Keratinocyte (primary cell): ENCODE measurements at regions not wholly inside any gene's neighbourhood (a gene's known extent, or its start where the extent isn't known, plus 50 kb on each side); places are given as distances from the start of the nearest gene placed in this dataset.

ENCODE experiments used
- DNase-seq: peaks from one replicate; pipeline ENCODE4 v3.0.0-alpha.2; 2011; ENCODE audit warnings: low read depth, missing footprints, low spot score
- FAIRE-seq: peaks from 2 replicates; lab custom pipeline; 2011; peaks lifted over from hg19 to GRCh38; lab: Jason Lieb, UNC
- H2AFZ ChIP-seq: 2 replicates; pipeline ENCODE4 v1.6.0; 2012; ENCODE audit warnings: low read length, control low read depth, inconsistent platforms; ENCODE audit not compliant: control insufficient read depth
- H3K27ac ChIP-seq: 2 replicates; pipeline ENCODE4 v1.5.1; 2011; ENCODE audit warnings: low read length; ENCODE audit not compliant: control insufficient read depth, insufficient read depth
- H3K27me3 ChIP-seq: 3 replicates; pipeline ENCODE4 v1.6.0; 2011; ENCODE audit warnings: low read length; ENCODE audit not compliant: control insufficient read depth, insufficient read depth; ENCODE audit errors: extremely low read depth
- H3K36me3 ChIP-seq, 2 experiments: 2 replicates in 1 of 2; 3 replicates in 1 of 2; pipeline ENCODE4 v1.5.1; 2011; ENCODE audit warnings: low read length in 2 of 2, mild to moderate bottlenecking in 1 of 2; ENCODE audit not compliant: control insufficient read depth in 2 of 2, insufficient read depth in 2 of 2; ENCODE audit errors: extremely low read depth in 1 of 2
- H3K4me1 ChIP-seq: 3 replicates; pipeline ENCODE4 v1.5.1; 2011; ENCODE audit warnings: low read length; ENCODE audit not compliant: control insufficient read depth, insufficient read depth; ENCODE audit errors: extremely low read depth
- H3K4me2 ChIP-seq: 3 replicates; pipeline ENCODE4 v1.6.0; 2011; ENCODE audit warnings: low read depth, low read length; ENCODE audit not compliant: control insufficient read depth, insufficient read depth; ENCODE audit errors: extremely low read depth
- H3K4me3 ChIP-seq, 3 experiments: fragments of 200-600 bp in 1 of 3; sonication (generic) in 1 of 3; 2 replicates in 2 of 3; 3 replicates in 1 of 3; pipeline ENCODE4 v1.5.1; 2011 to 2016; ENCODE audit warnings: low read length in 3 of 3, mild to moderate bottlenecking in 3 of 3, control low read depth in 2 of 3, inconsistent platforms in 1 of 3, low read depth in 1 of 3, mixed read lengths in 1 of 3, mixed run types in 1 of 3, moderate library complexity in 1 of 3; ENCODE audit not compliant: control insufficient read depth in 2 of 3, insufficient read depth in 2 of 3; ENCODE audit errors: extremely low read depth in 1 of 3
- H3K79me2 ChIP-seq: 2 replicates; pipeline ENCODE4 v1.6.0; 2012; ENCODE audit warnings: low read length; ENCODE audit not compliant: control insufficient read depth, insufficient read depth
- H3K9ac ChIP-seq: 3 replicates; pipeline ENCODE4 v1.6.0; 2011; ENCODE audit warnings: low read length; ENCODE audit not compliant: control insufficient read depth, insufficient read depth; ENCODE audit errors: extremely low read depth
- H3K9me1 ChIP-seq: 3 replicates; pipeline ENCODE4 v1.6.0; 2011; ENCODE audit warnings: low read length; ENCODE audit not compliant: control insufficient read depth, insufficient read depth; ENCODE audit errors: extremely low read depth
- H3K9me3 ChIP-seq: 2 replicates; pipeline ENCODE4 v1.5.1; 2012; ENCODE audit warnings: low read depth, low read length; ENCODE audit not compliant: control insufficient read depth
- H4K20me1 ChIP-seq: 3 replicates; pipeline ENCODE4 v1.6.0; 2011; ENCODE audit warnings: low read length; ENCODE audit not compliant: control insufficient read depth, insufficient read depth; ENCODE audit errors: extremely low read depth
- EZH2 ChIP-seq: IDR thresholded peaks from one replicate; pipeline ENCODE4 v1.6.1; 2012; ENCODE audit warnings: inconsistent platforms, mild to moderate bottlenecking, low read length, moderate library complexity
- dilution Hi-C: fragments of 300-500 bp; cut with MboI; formaldehyde crosslinking; loops from one replicate; pipeline ENCODE4 v1.7.0; 2020; ENCODE audit warnings: low sequenced_read_pairs; ENCODE audit not compliant: extremely low pct_ligation_motif_present
- TF ChIP-seq, protein P1 (sequence below), 3 experiments: IDR thresholded peaks in 1 of 3; conservative IDR thresholded peaks in 1 of 3; optimal IDR thresholded peaks in 1 of 3; 2 replicates in 2 of 3; 3 replicates in 1 of 3; pipeline versions ENCODE3 to v1.5.1; 2011; ENCODE audit warnings: low read length in 3 of 3, mild to moderate bottlenecking in 3 of 3, moderate library complexity in 2 of 3, control low read depth in 1 of 3, inconsistent platforms in 1 of 3; ENCODE audit not compliant: insufficient read depth in 2 of 3; ENCODE audit errors: extremely low read depth in 1 of 3

DNA sequence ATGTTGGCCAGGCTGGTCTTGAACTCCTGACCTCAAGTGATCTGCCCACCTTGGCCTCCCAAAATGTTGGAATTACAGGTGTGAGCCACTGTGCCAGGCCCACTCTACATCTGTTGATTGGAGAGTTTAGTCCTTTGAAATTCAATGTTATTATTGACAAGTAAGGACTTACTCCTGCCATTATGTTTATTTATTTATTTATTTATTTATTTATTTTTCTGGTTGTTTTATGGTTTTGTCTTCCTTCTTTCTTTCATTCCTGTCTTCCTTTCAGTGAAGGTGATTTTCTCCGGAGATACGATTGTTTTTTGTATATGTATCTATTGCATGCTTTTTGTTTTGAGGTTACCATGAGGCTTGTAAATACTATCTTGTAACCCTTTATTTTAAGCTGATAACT, 602.6 kb downstream of the EPM2A start:
- Histone ChIP-seq H3K79me2 (no peaks in the 10 kb centered on the region), H3K9me3 (no peaks in the 10 kb centered on the region), H4K20me1 (no peaks in the 10 kb centered on the region), H3K9ac (no peak overlapping the region), H3K4me2 (no peak overlapping the region), H3K9me1 (no peaks in the 10 kb centered on the region), H3K36me3 (no peaks in the 10 kb centered on the region), H3K27ac (no peak overlapping the region), H2AFZ (no peak overlapping the region), H3K27me3 (no peaks in the 10 kb centered on the region), H3K4me1 (no peaks in the 10 kb centered on the region), H3K4me3 (no peak overlapping the region)
- no peak for FAIRE-seq
- no peak for DNase-seq
- TF ChIP-seq EZH2 = no peak
- dilution Hi-C loops = no loop called here

DNA sequence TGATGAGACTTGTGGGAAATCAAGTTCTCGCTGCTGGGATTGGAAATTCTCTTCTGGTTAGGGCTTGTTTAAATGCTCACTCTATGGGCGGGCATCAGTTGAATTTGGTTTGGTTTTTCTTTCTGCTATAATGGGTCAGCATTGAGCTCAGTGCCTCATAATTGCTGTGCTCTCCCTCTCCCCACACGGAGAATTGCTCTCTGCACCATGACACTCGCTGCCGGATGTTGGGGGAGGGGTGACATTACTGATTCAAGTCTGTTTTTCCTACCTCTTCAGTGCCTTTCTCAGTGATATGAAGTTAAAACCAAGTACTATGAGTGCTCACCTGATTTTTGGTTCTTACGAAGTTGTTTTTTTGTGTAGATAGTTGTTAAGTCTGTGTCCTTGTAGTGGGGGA, 599.6 kb downstream of the EPM2A start:
- no peaks in the 10 kb centered on the region for H3K9me1 ChIP-seq
- no peaks in the 10 kb centered on the region for H4K20me1 ChIP-seq
- DNase-seq (no peak), FAIRE-seq (no peak)
- H3K27me3 ChIP-seq = no peaks in the 10 kb centered on the region
- no peak overlapping the region for H3K27ac ChIP-seq
- H3K4me3 ChIP-seq = no peak overlapping the region
- dilution Hi-C loops = no loop called here
- H2AFZ ChIP-seq = no peak overlapping the region
- H3K9ac ChIP-seq = no peak overlapping the region
- no peaks in the 10 kb centered on the region for H3K79me2 ChIP-seq
- no peaks in the 10 kb centered on the region for H3K4me1 ChIP-seq
- no peaks in the 10 kb centered on the region for H3K36me3 ChIP-seq
- TF ChIP-seq, protein P1, sequence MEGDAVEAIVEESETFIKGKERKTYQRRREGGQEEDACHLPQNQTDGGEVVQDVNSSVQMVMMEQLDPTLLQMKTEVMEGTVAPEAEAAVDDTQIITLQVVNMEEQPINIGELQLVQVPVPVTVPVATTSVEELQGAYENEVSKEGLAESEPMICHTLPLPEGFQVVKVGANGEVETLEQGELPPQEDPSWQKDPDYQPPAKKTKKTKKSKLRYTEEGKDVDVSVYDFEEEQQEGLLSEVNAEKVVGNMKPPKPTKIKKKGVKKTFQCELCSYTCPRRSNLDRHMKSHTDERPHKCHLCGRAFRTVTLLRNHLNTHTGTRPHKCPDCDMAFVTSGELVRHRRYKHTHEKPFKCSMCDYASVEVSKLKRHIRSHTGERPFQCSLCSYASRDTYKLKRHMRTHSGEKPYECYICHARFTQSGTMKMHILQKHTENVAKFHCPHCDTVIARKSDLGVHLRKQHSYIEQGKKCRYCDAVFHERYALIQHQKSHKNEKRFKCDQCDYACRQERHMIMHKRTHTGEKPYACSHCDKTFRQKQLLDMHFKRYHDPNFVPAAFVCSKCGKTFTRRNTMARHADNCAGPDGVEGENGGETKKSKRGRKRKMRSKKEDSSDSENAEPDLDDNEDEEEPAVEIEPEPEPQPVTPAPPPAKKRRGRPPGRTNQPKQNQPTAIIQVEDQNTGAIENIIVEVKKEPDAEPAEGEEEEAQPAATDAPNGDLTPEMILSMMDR (optimal IDR thresholded peaks at IDR 0.05 in 1 of 3, IDR thresholded peaks at IDR 0.05 in 1 of 3, conservative IDR thresholded peaks at IDR 0.05 in 1 of 3; ENCODE audit: extremely low read depth in 1 of 3, insufficient read depth in 2 of 3, low read length in 3 of 3) = no peak
- no peak for TF ChIP-seq EZH2
- H3K4me2 ChIP-seq = no peak overlapping the region
- no peaks in the 10 kb centered on the region for H3K9me3 ChIP-seq

DNA sequence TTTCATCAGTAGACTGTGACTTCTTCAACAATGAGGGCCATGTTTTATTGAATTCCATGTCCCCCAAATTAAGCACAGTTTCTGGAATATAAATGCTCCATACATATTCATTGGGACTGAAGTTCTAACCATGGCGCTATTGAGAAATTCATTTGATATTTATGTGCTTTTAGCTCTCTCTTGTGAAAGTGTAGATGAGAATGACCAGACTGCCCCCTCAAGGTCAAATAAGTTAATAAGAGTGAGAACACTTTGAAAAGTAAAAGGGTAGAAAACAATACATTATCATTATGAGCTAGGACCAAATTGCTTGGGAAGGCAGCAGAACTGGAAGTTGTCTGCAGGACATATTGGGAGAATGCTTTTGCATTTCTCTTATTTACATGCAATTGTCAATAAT, 597.9 kb downstream of the EPM2A start:
- Histone ChIP-seq H3K9ac (no peak overlapping the region), H3K79me2 (no peaks in the 10 kb centered on the region), H3K27me3 (no peaks in the 10 kb centered on the region), H3K27ac (no peak overlapping the region), H3K9me1 (no peaks in the 10 kb centered on the region), H3K9me3 (no peaks in the 10 kb centered on the region), H4K20me1 (no peaks in the 10 kb centered on the region), H3K4me3 (no peak overlapping the region), H3K4me2 (no peak overlapping the region), H2AFZ (no peak overlapping the region), H3K36me3 (no peaks in the 10 kb centered on the region), H3K4me1 (no peaks in the 10 kb centered on the region)
- dilution Hi-C loops = no loop called here
- no peak for TF ChIP-seq EZH2
- TF ChIP-seq, protein P1 (optimal IDR thresholded peaks at IDR 0.05 in 1 of 3, IDR thresholded peaks at IDR 0.05 in 1 of 3, conservative IDR thresholded peaks at IDR 0.05 in 1 of 3; ENCODE audit: extremely low read depth in 1 of 3, insufficient read depth in 2 of 3, low read length in 3 of 3) = peak in 1 of 3 experiments; percentile 15
- FAIRE-seq = no peak
- no peak for DNase-seq
